ENCODE measurements at regions not wholly inside any gene's neighbourhood (a gene's known extent, or its start where the extent isn't known, plus 50 kb on each side); places are given as distances from the start of the nearest gene placed in this dataset.
A peak's percentile ranks its signal among the peaks of the same experiment; 100 is the strongest.

DNA sequence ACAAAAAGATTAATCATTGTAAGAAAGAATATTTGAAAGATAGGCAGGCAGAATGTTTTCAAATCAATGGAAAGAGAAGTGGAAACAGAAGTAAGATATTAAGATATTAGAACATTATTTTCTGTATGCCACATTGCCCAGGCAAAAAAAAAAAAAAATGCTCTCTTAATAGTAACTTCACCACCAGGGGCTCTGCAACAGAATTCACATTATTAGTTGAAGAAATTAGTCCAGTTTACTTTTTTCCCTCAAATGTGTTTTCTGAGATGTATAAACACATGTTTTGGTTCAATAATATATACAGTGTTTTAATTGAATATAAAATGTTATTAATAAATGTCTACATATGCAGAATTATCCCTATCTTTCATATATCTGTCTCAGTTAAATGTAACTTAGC lies 78.0 kb upstream of the ADAD1 start:
- no peak for DNase-seq
- TF ChIP-seq, protein P1, sequence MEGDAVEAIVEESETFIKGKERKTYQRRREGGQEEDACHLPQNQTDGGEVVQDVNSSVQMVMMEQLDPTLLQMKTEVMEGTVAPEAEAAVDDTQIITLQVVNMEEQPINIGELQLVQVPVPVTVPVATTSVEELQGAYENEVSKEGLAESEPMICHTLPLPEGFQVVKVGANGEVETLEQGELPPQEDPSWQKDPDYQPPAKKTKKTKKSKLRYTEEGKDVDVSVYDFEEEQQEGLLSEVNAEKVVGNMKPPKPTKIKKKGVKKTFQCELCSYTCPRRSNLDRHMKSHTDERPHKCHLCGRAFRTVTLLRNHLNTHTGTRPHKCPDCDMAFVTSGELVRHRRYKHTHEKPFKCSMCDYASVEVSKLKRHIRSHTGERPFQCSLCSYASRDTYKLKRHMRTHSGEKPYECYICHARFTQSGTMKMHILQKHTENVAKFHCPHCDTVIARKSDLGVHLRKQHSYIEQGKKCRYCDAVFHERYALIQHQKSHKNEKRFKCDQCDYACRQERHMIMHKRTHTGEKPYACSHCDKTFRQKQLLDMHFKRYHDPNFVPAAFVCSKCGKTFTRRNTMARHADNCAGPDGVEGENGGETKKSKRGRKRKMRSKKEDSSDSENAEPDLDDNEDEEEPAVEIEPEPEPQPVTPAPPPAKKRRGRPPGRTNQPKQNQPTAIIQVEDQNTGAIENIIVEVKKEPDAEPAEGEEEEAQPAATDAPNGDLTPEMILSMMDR (IDR thresholded peaks at IDR 0.05; ENCODE audit: low read depth, low read length, missing control alignments): peak; percentile 43
- in situ Hi-C loops (cut with HindIII; ENCODE audit: low pct_ligation_motif_present, low sequenced_read_pairs): no loop called here
- no peak overlapping the region for H3K27ac ChIP-seq
- peaks cover 3% of the 10 kb centered on the region for H3K36me3 ChIP-seq (replicated peaks)
- no peaks in the 10 kb centered on the region for H3K27me3 ChIP-seq (replicated peaks)
- no peak overlapping the region for H3K4me3 ChIP-seq (ENCODE audit: low read depth, low read length)

DNA sequence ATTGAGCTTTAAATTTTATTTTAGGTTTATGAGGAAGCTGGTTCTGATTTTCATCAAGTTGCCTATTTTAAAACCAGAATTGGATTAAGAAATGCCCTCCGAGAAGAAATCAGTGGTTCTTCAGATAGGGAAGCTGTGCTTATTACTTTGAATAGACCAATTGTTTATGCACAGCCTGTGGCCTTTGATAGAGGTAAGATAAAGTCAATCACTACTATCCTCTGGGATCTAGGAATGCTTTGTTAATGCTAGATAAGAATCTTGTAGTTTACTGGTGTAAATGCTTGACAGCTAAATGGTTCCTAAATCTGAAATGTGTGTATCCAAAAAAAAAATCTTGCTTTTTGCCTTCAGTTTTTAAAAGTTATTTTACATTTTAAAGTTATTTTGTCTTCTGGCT lies 73.0 kb upstream of the ADAD1 start:
- Histone ChIP-seq H3K36me3 (replicated peaks) (peaks cover 3% of the 10 kb centered on the region), H3K4me3 (ENCODE audit: low read depth, low read length) (no peak overlapping the region), H3K27me3 (replicated peaks) (no peaks in the 10 kb centered on the region), H3K27ac (no peak overlapping the region)
- in situ Hi-C loops (cut with HindIII; ENCODE audit: low pct_ligation_motif_present, low sequenced_read_pairs): no loop called here
- DNase-seq: no peak
- TF ChIP-seq, protein P1 (IDR thresholded peaks at IDR 0.05; ENCODE audit: low read depth, low read length, missing control alignments): no peak

DNA sequence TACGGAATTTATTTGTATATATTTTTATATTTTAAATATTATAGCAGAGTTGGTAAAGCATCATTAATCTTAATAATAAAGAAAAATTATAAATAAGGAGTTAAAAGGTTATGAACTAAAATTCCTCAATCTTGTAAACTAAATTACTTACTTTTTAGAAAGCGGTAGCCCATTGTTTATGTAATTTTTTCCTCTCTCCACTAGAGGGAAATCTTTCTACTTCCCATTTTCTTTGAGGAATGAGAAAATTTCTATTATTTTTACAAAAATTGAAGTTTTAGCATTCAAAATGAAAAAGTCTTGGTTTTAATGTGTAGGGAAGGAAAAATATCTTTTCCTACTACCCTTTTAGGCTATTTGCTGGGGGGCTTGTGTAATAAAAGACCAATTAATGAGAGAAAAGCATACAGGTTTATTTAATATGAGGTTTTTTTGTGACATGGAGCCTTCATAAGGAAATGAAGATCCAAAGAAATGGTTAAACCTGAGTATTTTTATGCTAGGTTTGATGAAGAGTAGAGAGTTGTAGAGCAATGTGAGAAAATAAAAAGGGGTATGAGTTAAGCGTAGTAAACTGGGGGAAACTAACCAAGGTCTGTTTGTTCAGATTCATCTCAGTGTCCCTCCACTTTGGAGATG lies 68.7 kb upstream of the ADAD1 start:
- DNase-seq: no peak
- in situ Hi-C loops (cut with HindIII; ENCODE audit: low pct_ligation_motif_present, low sequenced_read_pairs): no loop called here
- TF ChIP-seq, protein P1 (IDR thresholded peaks at IDR 0.05; ENCODE audit: low read depth, low read length, missing control alignments): peak; percentile 39
- H3K4me3 ChIP-seq (ENCODE audit: low read depth, low read length): no peak overlapping the region
- H3K27me3 ChIP-seq (replicated peaks): no peaks in the 10 kb centered on the region
- H3K27ac ChIP-seq: no peak overlapping the region
- H3K36me3 ChIP-seq (replicated peaks): no peaks in the 10 kb centered on the region

DNA sequence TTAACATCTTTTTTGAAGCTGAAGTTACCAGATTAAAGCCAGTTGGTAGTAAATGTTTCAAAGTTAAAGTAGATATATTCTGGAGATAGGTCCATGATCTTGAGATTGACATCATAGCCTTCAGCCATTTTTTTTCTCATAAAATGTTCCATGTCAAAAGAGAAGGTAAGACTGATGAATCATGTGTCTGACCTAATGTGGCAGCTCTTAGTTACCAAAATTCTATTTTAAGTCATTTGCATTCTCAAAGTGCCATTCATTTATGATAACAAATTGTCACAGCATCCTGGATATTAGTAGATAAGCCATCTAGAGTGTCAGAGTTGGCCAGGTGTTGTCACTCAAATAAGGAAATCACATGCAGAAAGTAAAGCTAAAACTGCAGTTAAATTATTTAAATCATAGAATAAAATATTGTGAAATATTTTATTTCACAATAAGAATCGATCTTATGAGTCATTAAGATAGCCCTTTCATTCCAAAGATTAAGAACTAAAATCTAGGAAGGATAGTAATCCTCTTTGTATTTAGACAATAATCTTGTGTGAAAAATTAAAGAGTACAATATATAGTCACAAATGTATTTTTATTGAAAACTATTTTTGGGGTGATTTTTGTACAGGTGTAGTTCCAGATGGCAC lies 65.7 kb upstream of the ADAD1 start:
- Histone ChIP-seq H3K36me3 (replicated peaks) (no peaks in the 10 kb centered on the region), H3K27ac (no peak overlapping the region), H3K27me3 (replicated peaks) (no peaks in the 10 kb centered on the region), H3K4me3 (ENCODE audit: low read depth, low read length) (no peak overlapping the region)
- TF ChIP-seq, protein P1 (IDR thresholded peaks at IDR 0.05; ENCODE audit: low read depth, low read length, missing control alignments): no peak
- in situ Hi-C loops (cut with HindIII; ENCODE audit: low pct_ligation_motif_present, low sequenced_read_pairs): no loop called here
- DNase-seq: no peak

DNA sequence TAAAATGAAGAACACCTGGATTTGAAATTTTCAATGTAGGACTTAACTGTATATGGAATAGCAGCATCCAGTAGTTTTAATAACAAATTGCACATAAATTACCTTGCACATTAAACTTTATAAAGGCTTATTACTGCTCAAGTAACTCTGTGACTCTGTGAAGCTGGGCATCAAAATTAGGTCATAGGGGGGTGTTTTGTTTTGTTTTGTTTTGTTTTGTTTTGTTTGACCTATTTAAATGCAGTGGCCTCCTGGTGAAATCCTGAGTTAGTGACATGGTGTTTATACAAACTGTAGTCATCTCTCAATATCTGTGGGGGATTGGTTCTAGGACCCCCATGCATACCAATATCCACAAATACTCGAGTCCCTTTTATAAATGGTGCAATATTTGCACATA lies 51.9 kb upstream of the ADAD1 start:
- Histone ChIP-seq H3K27ac (no peak overlapping the region), H3K36me3 (replicated peaks) (no peaks in the 10 kb centered on the region), H3K27me3 (replicated peaks) (no peaks in the 10 kb centered on the region), H3K4me3 (ENCODE audit: low read depth, low read length) (no peak overlapping the region)
- TF ChIP-seq, protein P1 (IDR thresholded peaks at IDR 0.05; ENCODE audit: low read depth, low read length, missing control alignments): no peak
- in situ Hi-C loops (cut with HindIII; ENCODE audit: low pct_ligation_motif_present, low sequenced_read_pairs): no loop called here
- DNase-seq: no peak

DNA sequence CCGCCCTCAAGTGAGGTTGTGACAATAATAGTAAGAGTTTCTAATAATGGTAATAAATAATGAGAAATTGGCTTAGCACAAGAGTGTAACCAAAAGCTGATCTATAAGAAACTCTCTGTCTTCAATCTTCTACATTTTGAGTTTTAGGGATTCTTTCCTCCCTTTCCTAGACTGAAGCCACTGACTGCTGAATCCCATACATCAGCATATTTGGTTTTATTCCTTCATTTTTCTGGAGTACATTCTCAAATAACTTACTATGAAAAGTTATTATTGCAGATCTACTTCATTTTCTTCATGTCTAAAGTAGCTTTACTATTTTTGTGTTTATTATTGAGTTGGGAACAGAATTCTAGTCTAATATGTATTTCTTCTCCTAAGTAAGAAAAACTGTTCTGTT lies 49.9 kb upstream of the ADAD1 start:
- Histone ChIP-seq H3K27ac (no peak overlapping the region), H3K4me3 (ENCODE audit: low read depth, low read length) (no peak overlapping the region), H3K27me3 (replicated peaks) (no peaks in the 10 kb centered on the region), H3K36me3 (replicated peaks) (no peaks in the 10 kb centered on the region)
- DNase-seq: no peak
- in situ Hi-C loops (cut with HindIII; ENCODE audit: low pct_ligation_motif_present, low sequenced_read_pairs): no loop called here
- TF ChIP-seq, protein P1 (IDR thresholded peaks at IDR 0.05; ENCODE audit: low read depth, low read length, missing control alignments): no peak
